ENCODE measurements at regions not wholly inside any gene's neighbourhood (a gene's known extent, or its start where the extent isn't known, plus 50 kb on each side); places are given as distances from the start of the nearest gene placed in this dataset.
"Not testable (repeated sequence)": the region's sequence is repeated elsewhere in the genome, so short reads cannot be mapped to it uniquely, and the experiment has no call there.

GRCh38 chr12:13911756-13912554 is 69.4 kb downstream of the GRIN2B start:
- Histone ChIP-seq H3K36me3 (replicated peaks in 1 of 2) (no peaks in the 10 kb centered on the region), H3K9me3 (replicated peaks in 1 of 3) (no peaks in the 10 kb centered on the region), H3K4me1 (replicated peaks in 1 of 2) (no peaks in the 10 kb centered on the region), H3K4me3 (no peak overlapping the region), H3K27ac (no peak overlapping the region), H3K27me3 (peaks cover 5% of the 10 kb centered on the region)
- 74 to 84% (median 81%) methylated on average over 18 of the region's 18 CpGs for WGBS, 4 donors
- DNase-seq = no peak
- no peak for TF ChIP-seq POLR2A (IDR thresholded peaks at IDR 0.05)
- TF ChIP-seq, protein P1, sequence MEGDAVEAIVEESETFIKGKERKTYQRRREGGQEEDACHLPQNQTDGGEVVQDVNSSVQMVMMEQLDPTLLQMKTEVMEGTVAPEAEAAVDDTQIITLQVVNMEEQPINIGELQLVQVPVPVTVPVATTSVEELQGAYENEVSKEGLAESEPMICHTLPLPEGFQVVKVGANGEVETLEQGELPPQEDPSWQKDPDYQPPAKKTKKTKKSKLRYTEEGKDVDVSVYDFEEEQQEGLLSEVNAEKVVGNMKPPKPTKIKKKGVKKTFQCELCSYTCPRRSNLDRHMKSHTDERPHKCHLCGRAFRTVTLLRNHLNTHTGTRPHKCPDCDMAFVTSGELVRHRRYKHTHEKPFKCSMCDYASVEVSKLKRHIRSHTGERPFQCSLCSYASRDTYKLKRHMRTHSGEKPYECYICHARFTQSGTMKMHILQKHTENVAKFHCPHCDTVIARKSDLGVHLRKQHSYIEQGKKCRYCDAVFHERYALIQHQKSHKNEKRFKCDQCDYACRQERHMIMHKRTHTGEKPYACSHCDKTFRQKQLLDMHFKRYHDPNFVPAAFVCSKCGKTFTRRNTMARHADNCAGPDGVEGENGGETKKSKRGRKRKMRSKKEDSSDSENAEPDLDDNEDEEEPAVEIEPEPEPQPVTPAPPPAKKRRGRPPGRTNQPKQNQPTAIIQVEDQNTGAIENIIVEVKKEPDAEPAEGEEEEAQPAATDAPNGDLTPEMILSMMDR (IDR thresholded peaks at IDR 0.05) = no peak
- intact Hi-C loops (cut with DNase I) = no loop called here

DNA sequence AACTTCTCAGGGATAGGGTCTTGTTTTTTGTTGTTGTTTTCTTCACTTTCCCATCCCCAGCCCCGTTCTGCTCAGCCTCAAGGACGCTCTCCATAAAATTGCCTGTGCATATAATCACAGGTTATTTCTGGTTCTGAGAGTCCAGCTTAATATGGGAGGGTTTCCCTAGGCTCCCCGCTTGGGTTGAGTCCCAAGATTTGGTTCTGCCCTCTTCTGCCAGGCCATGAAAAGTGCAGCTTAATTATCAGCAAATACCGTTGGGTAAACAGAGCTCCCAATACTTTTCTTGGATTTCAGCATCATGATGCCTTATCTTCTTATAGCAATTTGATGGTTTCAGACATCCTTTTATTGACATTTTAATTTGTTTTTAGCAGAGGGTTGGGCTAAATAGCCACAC is 75.6 kb downstream of the GRIN2B start:
- Histone ChIP-seq H3K4me1 (replicated peaks in 1 of 2) (no peaks in the 10 kb centered on the region), H3K27me3 (no peaks in the 10 kb centered on the region), H3K36me3 (replicated peaks in 1 of 2) (no peaks in the 10 kb centered on the region), H3K4me3 (no peak overlapping the region), H3K27ac (no peak overlapping the region), H3K9me3 (replicated peaks in 1 of 3) (no peaks in the 10 kb centered on the region)
- no peak for TF ChIP-seq POLR2A (IDR thresholded peaks at IDR 0.05)
- TF ChIP-seq, protein P1 (IDR thresholded peaks at IDR 0.05) = no peak
- DNase-seq = no peak
- intact Hi-C loops (cut with DNase I) = no loop called here
- WGBS, 4 donors = 72 to 80% (median 78%) methylated on average over 4 of the region's 4 CpGs

DNA sequence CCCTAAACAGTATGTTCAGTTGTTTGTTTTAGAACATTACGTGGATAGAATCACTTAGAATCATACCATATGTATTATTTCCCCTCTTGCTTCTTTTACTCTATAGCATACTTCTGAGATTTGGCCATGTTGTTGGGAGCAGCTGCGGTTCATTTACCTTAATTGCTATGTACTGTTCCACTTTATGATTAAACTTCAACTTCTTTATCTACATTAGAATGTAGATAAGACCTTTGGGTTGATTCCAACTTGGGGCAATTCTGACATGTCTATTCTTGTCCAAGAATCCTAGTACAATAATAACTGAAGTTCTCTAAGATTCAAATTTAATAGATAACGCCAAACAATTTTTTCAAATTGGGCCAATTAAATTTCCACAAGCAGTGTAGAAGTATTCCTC is 80.7 kb downstream of the GRIN2B start:
- Histone ChIP-seq H3K4me1 (replicated peaks in 1 of 2) (no peaks in the 10 kb centered on the region), H3K27me3 (no peaks in the 10 kb centered on the region), H3K27ac (no peak overlapping the region), H3K9me3 (replicated peaks in 1 of 3) (no peaks in the 10 kb centered on the region), H3K36me3 (replicated peaks in 1 of 2) (no peaks in the 10 kb centered on the region), H3K4me3 (no peak overlapping the region)
- 75 to 83% (median 77%) methylated on average over 3 of the region's 3 CpGs for WGBS, 4 donors
- no peak for DNase-seq
- intact Hi-C loops (cut with DNase I) = no loop called here
- TF ChIP-seq, protein P1 (IDR thresholded peaks at IDR 0.05) = no peak
- no peak for TF ChIP-seq POLR2A (IDR thresholded peaks at IDR 0.05)

GRCh38 chr12:13898387-13898786 is 83.0 kb downstream of the GRIN2B start:
- H3K4me1 ChIP-seq (replicated peaks in 1 of 2); H3K27ac ChIP-seq; intact Hi-C loops (cut with DNase I); DNase-seq; H3K36me3 ChIP-seq (replicated peaks in 1 of 2); H3K9me3 ChIP-seq (replicated peaks in 1 of 3); H3K4me3 ChIP-seq; H3K27me3 ChIP-seq: not testable (repeated sequence)
- WGBS, 4 donors = 75 to 81% (median 78%) methylated on average over 5 of the region's 5 CpGs

DNA sequence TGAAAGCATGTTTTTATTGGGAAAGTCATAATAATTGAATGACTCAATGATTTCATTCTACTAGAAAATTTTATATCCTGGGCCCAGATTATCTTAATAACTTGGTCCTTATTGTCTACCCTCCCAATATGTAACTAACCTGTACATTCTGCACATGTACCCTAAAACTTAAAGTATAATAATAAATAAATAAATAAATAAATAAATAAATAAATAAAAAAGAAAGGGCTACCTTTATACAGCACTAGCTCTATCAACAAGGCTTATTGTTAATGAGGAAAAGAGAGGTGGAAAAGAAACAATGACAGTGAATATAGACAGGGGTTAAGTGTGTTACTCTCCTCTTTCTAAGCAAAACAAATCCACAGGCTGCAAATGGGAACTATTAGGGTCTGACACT is 83.6 kb downstream of the GRIN2B start:
- TF ChIP-seq, protein P1 (IDR thresholded peaks at IDR 0.05) = no peak
- TF ChIP-seq POLR2A (IDR thresholded peaks at IDR 0.05) = no peak
- no peak for DNase-seq
- H3K4me3 ChIP-seq = no peak overlapping the region

More for the DNA sequence above, 83.6 kb downstream of the GRIN2B start:
- no peaks in the 10 kb centered on the region for H3K4me1 ChIP-seq (replicated peaks in 1 of 2)
- intact Hi-C loops (cut with DNase I) = no loop called here
- no peak overlapping the region for H3K27ac ChIP-seq
- H3K9me3 ChIP-seq (replicated peaks in 1 of 3) = no peaks in the 10 kb centered on the region
- no peaks in the 10 kb centered on the region for H3K36me3 ChIP-seq (replicated peaks in 1 of 2)
- H3K27me3 ChIP-seq = no peaks in the 10 kb centered on the region
